Loucy (cell line): ENCODE measurements at regions not wholly inside any gene's neighbourhood (a gene's known extent, or its start where the extent isn't known, plus 50 kb on each side); places are given as distances from the start of the nearest gene placed in this dataset.

Experiments used
- CTCF ChIP-seq: fragments of 200-600 bp; sonication (generic); conservative IDR thresholded peaks from 2 replicates; pipeline ENCODE4 v1.5.1; 2014; ENCODE audit warnings: mild to moderate bottlenecking, antibody characterized with exemption, low read length
- EZH2phosphoT487 ChIP-seq: fragments of 200-600 bp; IDR thresholded peaks from 2 replicates; pipeline ENCODE4 v1.6.1; 2018; ENCODE audit warnings: antibody characterized with exemption, mild to moderate bottlenecking, moderate library complexity, borderline replicate concordance

GRCh38 chr14:39765676-39766075 is 333.4 kb upstream of the FBXO33 start:
- TF ChIP-seq CTCF (no peak), EZH2phosphoT487 (no peak)
